Cerebellar cortex (tissue), 1 donor: ENCODE measurements at regions not wholly inside any gene's neighbourhood (a gene's known extent, or its start where the extent isn't known, plus 50 kb on each side); places are given as distances from the start of the nearest gene placed in this dataset.
"Not testable (repeated sequence)": the region's sequence is repeated elsewhere in the genome, so short reads cannot be mapped to it uniquely, and the experiment has no call there.

ENCODE experiments used
- DNase-seq: peaks from one replicate; pipeline ENCODE4 v3.0.0-alpha.2; 2015; ENCODE audit warnings: low spot score

DNA sequence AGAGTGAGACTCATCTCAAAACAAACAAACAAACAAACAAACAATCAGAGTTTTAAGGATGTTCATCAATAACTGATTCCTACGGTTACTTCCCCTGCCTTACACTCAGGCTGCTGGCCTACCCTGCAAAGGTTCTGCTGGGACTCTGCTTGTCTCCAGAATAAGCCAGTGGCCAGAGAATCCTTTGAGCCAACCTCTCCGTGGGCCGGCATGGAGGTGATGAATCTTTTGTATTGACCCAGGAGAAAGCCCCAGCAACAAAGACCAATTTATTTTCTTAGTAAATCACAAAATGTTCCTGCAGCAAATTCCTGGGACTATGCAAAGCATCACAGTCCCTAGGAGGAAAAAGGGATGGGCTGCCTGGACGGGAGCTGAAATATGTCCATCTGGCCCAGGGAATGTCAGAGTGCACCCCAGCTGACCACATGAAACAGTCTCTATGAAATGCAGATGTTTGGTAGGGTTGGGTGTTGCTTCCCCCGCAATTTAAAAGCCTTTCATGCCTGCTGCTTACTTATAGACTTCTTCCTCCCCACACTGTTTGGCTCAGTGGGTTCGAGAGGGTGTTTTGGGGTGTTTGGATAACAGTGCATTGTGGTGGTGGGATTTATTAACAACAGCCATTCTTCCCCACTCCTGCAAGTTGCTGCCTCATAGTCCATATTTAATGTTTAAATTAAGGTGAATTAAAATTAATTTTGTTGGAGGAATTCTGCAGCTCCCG is 185.9 kb upstream of the IRF2BP2 start:
- not testable (repeated sequence) for DNase-seq

DNA sequence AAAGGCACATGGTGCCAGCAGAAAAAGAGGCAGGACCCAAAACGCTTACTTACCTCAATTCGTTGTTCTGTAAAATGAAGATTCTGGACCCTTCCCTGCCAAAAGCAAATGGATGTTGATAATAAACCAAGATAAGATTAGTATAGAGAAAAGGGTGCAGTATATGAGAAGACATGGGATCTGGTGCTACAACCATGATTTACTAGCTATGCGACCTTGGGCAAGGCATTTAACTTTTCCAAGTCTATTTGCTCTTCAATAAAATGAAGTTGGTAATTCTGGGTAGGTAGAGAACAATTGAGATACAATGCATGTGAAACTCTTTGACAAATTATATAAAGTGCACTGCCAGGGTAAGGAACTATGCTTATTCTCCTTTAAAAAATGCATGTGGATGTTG is 185.0 kb upstream of the IRF2BP2 start:
- not testable (repeated sequence) for DNase-seq

DNA sequence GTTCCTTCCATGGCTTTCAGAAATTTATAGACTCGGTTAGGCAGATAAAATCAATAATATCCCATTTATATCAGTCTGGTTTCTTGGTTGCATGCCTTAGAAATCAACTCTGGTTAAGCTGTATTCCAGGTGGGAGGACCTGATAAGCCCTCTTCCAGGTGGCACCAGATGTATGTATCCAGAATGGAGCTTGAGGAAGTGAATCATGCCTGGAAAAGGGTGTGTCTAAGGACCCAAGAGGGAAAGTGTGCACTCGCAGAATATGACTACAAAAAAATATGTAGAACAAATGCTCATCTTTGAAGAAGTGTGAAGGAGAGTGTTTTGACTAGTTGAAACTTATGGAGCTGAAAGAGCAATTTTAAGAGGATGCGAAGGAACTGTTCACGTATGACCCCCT is 184.5 kb upstream of the IRF2BP2 start:
- not testable (repeated sequence) for DNase-seq

DNA sequence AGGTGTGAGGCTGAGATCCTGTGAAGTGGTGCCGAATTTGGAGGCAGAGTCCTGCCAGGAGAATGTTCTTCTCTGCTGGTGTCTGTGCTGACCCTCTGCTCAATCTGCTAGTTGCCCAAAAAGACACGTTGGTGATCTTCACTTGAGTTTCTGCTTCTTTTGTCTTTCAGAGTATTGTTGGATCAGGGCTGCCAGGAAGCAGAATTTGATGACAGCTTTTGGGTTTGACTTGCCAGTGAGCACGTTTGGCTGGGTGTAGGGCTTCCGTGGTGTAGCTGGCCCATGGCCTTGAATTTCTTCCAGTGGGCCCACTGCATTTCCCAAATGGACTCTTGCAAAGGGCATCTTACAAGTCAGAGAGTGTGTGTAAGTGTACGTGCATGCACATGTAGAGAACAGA is 183.9 kb upstream of the IRF2BP2 start:
- peak; percentile 61 for DNase-seq

DNA sequence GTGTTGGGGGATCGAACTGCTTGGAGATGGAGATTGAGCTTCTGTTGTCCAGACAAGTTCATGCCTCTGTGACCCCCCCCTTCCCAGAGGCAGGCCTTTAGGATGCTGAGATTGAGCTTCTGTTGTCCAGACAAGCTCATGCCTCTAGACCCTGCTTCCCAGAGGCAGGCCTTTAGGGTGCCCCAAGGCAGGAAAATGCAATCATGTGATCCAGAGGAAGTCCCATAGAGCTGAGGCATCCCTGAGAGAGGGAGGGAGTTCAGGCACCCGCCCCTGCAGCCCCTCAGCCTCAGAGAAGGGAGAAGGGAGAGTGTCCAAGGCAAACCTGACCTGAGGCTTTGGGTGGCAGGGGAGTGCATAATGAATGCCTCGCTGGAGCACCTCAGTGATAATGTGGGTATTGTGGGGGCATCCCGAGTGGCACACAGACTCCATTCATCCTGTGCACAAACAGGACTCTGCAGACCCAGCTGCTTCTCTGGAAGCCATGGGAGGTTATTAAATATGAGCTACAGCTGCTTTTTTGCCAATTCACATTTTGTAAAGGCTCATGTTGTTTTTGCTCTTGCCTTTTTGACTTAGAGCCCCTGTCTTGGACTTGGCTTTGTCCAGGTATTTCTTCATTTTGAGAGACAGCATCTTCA is 182.4 kb upstream of the IRF2BP2 start:
- DNase-seq, result not testable (repeated sequence)

DNA sequence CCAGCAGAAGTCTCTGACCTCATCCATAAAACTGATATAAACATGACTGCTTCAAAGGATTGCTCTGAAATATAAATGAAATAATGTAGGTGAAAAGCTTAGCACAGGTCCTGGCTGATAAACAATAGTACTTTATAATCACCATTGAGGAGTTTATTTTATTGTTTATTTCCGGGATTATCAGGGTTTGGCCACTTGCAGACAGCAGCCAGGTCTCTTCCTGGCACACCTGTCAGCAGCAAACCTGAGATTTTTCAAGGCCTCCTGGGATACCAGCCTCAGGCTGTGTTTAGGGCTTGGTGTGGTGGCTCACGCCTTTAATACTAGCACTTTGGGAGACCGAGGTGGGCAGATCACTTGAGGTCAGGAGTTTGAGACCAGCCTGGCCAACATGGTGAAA is 181.6 kb upstream of the IRF2BP2 start:
- not testable (repeated sequence) for DNase-seq

DNA sequence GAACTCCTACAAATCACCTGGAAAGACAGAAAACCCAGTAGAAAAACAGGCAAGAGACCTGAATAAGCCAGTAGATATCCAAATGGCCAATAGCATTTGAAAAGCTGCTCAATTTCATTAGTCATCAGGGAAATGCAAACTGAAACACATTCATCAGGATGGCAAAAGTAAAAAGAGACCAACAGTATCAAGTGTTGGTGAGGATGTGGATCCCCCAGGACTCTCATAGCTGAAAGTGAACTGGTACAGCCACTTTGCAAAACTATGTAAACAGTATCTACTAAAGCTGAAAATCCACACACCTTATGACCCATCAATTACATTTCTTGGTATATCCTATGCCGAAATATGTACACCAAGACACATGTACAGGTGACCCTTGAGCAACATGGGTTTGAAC is 180.4 kb upstream of the IRF2BP2 start:
- DNase-seq, result not testable (repeated sequence)

DNA sequence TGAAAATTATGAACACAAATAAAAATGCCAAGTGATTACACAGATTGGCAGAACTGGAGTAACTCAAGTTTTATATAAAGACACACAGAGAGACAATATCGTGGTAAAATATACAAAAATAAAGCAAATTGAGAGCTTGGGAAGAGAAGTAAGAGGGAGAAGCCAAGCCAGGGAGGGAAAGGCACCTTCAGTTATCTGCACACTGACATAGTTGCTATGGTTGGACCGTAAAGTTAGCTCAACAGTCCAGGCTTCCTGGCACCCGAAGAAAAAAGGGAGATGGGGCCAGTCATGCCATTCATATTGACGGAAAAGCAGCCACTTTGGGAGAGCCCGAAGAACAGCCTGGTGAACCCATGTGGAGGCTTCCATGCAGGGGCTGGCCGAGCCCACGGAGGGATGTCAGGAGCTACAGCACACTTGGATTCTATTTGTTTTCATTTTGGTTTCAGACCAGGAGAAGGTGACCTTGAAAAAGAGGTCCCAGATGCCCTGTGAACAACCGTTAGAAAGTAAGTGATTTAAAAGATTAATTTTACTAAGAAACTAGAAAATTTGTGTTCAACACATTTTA is 177.1 kb upstream of the IRF2BP2 start:
- DNase-seq, result not testable (repeated sequence)

DNA sequence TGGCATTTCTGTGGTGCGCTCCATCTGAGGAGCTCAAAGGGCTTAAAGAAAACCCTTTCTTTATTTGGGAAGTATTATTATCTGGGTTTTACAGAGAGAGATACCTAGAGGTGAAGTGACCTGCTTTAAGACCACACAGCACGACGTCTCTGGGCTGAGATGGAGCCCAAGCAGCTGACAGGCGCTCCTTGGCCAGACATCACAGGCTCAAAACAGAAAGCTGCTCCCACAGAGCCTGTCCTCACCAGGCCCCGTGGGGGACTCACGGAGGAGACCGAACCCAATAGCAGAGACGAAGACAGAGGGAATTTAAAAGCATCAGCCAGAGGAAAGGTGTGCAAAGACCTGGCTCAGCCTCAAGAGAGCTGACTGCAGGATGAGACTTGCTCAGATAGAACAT is 175.9 kb upstream of the IRF2BP2 start:
- not testable (repeated sequence) for DNase-seq

DNA sequence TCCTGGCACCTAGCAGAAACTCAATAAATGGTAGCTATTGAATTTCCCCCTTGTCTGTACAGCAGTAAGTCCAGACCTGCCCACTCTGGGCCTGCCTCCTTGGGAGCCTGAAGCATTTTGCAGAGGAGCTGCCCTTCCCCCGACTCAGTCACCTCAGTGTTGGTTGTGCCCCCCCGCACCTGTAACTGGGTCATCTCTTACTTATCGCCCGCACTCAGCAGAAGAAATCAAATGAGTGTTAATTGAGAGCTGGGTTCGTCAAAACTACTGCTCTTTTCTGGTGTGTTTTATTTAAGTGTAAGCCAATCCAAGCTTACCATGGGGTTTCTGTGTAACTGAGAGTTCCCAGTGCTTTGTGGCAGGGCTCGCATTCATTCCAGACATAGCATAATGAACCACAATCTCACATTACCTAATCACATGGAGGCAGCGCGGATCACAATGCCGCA is 175.5 kb upstream of the IRF2BP2 start:
- not testable (repeated sequence) for DNase-seq

DNA sequence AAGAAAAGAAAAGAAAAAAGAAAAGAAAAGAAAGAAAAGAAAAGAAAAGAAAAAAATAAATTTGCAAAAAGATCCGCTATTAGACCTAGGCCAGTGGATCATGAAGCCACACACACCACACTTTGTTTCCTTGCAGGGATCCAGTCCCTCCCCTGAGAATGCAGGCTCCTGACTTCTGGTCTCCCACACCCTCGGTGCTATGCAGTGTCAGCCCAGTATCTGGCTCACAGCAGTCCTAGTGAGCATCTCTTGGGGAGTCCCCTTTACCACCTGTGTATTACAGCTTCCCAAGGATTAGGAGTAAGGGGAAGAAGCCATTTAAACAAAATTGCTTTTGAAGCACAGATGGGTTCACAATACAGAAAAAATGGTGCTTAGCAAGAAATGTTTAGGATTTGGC is 174.1 kb upstream of the IRF2BP2 start:
- DNase-seq, result not testable (repeated sequence)

DNA sequence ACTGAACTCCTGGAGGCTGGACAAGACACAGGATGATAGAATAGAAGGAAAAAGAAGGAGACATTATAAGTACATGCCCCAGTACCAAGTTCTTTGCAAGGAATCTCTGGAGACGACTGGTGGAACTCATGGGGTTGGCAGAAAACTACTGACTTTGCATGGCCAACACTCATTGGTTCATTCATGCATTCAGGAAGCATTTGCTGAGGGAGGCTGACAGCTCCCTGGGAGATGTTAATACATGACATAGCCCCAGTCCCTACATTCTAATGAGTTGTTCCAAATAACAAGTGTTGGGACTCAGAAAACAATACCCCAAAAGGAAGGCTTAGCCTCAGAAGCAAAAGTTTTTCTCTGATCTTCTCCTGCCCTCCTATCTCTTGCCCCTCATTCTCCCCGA is 172.8 kb upstream of the IRF2BP2 start:
- no peak for DNase-seq

DNA sequence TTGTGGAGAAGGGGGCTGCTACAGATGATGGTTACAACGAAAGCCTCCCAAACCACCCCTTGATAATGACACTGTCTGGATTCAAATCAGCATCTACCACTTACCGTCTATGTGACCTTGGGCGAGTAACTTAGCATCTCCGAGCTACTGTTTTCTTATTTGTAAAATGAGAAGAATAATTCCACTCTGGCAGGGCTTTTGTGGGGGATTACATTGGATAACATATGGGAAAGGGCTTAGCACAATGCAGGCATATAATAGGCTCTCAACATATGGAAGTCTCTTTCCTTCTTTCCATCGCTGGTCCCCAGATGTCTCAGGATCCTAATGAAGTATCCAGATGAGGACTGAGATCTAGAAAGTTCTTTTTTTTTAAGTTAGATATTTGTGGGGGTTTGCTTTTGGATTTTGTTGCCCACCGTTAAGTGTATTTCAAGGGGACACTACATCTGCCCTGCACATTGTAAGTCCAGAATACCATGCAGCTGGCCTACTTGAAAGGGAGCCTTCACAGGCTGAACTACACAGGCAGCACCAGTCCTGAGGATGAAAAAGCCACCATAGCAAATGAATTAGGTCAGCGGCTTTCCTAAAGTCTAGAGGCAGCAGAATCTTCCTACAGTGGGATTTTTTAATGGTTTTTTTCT is 172.2 kb upstream of the IRF2BP2 start:
- DNase-seq, result no peak

DNA sequence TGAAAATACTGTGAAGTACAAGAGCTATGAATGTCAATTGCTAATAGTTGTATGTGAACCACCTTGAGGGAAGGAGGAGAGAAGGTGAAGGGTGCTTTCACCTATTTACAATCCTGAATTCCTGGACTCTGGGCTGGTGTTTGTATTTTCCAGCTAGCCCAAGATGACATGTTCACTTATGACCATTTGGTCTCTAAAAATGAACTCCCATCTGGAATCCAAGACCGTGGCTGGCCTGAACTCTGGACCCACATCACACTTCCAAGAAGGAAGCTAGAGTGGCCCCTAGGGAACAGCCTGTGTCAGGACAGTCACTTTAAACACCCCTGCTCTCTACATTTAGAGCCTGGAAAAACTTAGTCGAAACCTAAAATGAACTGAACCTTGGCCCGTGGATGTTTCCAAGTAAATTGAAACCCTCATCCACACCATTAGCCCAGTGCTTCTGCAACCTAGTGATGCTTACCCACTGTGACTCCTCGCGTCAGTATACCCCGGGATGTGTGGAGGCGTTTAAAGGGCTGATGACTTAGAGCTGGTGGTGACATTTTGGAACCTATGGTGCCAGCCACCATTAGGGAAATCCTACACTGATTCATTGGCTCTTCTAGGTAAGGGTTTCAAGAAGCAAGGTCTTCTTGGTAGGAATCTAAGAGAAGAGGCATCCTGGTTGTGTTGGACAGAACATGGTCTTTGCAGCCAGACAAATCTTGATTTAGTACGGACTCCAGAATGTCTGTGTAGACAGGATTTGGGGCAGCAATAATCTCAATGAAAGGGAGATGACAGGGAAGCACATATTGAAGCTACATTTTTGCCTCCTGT is 171.5 kb upstream of the IRF2BP2 start:
- peak; percentile 42 for DNase-seq

DNA sequence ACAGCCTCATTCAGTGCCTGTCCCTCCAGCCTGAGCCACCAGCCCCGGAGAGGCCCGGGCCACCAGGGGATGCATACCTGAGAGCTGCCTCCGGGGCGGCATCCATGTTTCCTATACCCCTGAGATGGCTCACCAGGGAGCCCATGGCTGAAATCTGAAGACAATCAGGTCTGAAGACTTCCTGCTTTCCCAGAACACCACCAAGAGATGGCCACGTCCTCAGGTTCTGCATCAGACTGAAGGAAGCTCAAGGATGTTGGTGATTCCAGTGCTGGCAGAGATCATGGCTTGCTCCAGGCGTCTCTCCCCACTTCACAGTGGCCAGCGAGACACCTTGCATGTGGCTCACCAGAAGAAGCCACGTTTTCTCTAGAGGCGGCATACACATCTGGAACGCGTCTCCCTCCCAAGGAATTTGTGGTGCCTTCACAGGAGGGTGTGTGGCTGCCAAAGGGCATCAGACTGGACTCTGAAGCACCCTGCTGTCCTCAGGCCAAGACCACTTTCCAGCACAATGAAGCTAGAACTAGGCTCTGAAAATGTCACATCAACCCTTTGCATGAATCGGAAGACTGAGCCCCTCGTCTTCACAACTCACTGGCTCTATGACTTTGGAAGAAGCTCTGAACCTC is 170.7 kb upstream of the IRF2BP2 start:
- DNase-seq, result no peak

DNA sequence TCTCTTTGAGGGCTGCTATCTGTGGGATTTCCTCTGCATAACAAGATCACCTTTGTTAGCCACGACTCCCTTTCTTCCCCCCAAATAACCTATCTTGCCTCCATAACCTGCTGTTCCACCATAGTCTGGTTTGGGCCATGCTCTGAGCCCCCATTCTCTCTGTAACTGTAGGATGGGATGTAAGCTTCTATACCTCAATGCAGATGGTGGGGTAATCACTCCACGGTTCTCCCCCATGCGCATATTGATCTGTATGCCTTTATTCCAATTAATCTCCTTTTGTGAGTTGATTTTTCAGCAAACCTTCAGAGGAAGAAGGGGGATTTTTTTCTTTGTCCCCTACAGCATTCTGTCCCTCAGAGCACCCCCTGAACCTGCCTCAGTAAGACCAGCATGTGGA is 170.1 kb upstream of the IRF2BP2 start:
- DNase-seq, result no peak

DNA sequence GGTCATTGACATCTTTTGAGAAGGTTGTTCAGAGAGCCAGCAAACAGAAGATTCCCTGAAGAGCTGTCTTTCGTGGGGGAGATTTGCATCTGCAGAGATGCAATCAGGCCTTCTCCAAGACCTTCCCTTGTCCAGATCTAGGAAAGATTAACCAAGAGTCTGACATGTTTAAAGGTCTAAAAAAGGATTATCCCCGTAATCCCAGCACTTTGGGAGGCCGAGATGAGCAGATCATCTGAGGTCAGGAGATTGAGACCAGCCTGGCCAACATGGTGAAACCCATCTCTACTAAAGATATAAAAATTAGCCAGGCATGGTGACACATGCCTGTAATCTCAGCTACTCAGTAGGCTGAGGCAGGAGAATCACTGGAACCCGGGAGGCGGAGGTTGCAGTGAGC is 169.6 kb upstream of the IRF2BP2 start:
- not testable (repeated sequence) for DNase-seq

DNA sequence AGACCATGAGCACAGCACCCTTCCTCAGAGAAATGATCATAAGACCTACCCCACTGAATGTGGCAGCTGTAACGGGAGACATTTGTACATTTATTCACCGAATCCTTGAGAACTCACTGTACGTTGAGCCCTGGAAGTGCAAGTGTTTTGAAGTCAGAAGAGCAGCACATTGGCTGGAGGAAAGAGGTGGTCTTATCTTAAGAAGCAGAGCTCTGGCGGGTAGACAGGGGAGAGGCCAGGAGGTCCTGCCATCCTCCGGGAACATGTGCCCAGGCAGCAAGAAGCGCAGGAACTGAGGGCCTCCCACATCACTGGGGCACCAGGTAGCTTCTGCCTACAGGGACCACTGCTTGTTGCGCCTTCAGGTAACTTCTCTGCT is 169.2 kb upstream of the IRF2BP2 start:
- DNase-seq, result no peak

DNA sequence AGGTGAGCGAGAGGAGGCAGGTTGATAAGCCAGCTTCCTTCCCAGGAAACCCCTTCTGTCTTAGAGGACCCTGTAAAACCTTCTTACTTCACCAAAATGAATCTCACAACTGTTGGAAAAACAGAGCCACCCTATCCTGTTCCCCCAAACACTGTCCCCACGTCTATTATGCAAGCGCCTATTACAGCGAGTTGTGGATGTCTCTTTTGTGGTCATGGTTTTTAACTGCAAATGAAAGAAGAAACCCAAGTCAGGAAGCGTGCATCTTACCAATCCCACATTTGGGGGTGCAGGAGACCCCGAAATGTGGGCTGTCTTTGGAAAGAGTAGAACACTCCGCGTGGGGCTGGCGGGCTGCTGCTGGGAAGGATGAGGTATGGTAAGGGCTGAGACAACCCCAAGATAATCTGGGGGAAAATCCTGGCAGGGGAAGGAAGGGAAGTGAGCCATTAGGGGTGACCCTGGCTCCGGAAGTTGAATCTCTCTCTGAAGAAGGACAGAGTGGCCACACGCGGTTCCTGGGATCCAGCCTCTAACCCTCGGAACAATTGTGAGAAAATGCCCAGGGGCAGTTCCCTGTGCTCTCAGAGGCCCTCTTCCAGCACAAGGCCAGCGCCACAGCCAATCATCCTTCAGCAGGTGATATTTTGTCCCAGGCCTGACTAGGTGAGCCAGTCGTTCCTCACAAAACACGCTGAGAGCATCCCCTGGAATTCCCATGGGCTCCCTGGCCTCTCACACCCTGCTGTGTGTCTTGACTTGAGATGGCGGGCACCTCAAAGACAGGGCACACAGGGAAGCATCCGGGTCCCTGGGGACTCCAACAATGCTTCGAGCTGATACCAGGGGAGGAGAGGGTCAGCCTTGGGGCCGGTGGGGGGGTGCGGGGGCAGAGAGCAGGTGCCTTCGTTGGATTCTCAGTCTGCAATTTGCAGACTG is 168.5 kb upstream of the IRF2BP2 start:
- no peak for DNase-seq

DNA sequence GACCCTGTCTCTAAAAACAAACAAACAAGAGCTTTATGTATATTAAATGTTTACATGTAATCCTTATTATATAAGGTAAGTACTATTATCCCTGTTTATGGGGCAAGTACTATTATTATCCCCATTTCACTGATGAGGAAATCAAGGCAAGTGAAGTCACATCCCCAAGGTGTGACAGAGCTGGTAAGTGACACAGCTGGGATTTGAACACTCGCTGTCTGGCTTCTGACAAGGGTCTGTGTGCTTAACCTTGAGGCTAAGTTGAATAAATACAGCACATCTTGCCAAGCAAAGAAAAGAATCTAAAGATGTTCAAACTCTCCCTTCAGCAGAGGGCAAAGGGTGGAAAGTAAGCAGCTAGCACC is 167.9 kb upstream of the IRF2BP2 start:
- no peak for DNase-seq
